ENCODE measurements at regions not wholly inside any gene's neighbourhood (a gene's known extent, or its start where the extent isn't known, plus 50 kb on each side); places are given as distances from the start of the nearest gene placed in this dataset.

- no peak for TF ChIP-seq CTCF (IDR thresholded peaks at IDR 0.05)
- TF ChIP-seq POLR2A (IDR thresholded peaks at IDR 0.05), result no peak
Observed at GRCh38 chr1:103424650-103425049, 100.8 kb upstream of the RNPC3 start.
